GM12878 (cell line): ENCODE measurements at regions not wholly inside any gene's neighbourhood (a gene's known extent, or its start where the extent isn't known, plus 50 kb on each side); places are given as distances from the start of the nearest gene placed in this dataset.

Experiments
- ATAC-seq: fragments of 200-7000 bp; cut with Tn5 transposase; 3 replicates; pipeline ENCODE4 v1.9.1; 2020; ENCODE audit warnings: mild to moderate bottlenecking, moderate library complexity
- BruUV-seq: library from RNA; stranded (reverse); fragments of 400-500 nt; replicated peaks from 2 replicates; lab custom pipeline; 2021; lab: Mats Ljungman, UMichigan
- CTCF ChIA-PET: fragments of 300-600 bp; sonication (Branson Sonifier 250); formaldehyde crosslinking; extraction: SDS; loops from one replicate; lab custom pipeline; 2021; ENCODE audit warnings: inconsistent platforms; lab: Yijun Ruan, JAX
- POLR2A ChIA-PET: fragments of 350-600 bp; formaldehyde crosslinking; extraction: SDS; loops from one replicate; lab custom pipeline; 2021; ENCODE audit warnings: inconsistent platforms; lab: Charles Lee
- RAD21 ChIA-PET: fragments of 300-600 bp; sonication (Branson Sonifier 250); formaldehyde crosslinking; loops from one replicate; lab custom pipeline; 2023; ENCODE audit warnings: antibody characterized with exemption; ENCODE audit not compliant: unreplicated experiment; lab: Charles Lee
- SMC1A ChIA-PET: fragments of 300-600 bp; sonication (Branson Sonifier 250); formaldehyde crosslinking; loops from one replicate; lab custom pipeline; 2023; ENCODE audit not compliant: unreplicated experiment, uncharacterized antibody; lab: Charles Lee
- DNase-seq: peaks from one replicate; pipeline ENCODE4 v3.0.0-alpha.2; 2011; ENCODE audit warnings: low read depth, low spot score
- FAIRE-seq: peaks from 3 replicates; lab custom pipeline; 2011; peaks lifted over from hg19 to GRCh38; lab: Jason Lieb, UNC
- H2AFZ ChIP-seq: 2 replicates; pipeline ENCODE4 v1.6.0; 2011; ENCODE audit warnings: low read depth, low read length, control low read depth; ENCODE audit not compliant: control insufficient read depth
- H3K27ac ChIP-seq: 2 replicates; pipeline ENCODE4 v1.5.1; 2011; ENCODE audit warnings: control low read depth; ENCODE audit not compliant: control insufficient read depth, insufficient read depth
- H3K27me3 ChIP-seq, 2 experiments: replicated peaks in 1 of 2; 2 replicates each; pipeline versions ENCODE4 v1.6.0 to v1.6.1; 2011; ENCODE audit warnings: low read length in 1 of 2; ENCODE audit not compliant: control insufficient read depth in 2 of 2, insufficient read depth in 2 of 2
- H3K36me3 ChIP-seq, 2 experiments: 2 replicates each; pipeline ENCODE4 v1.5.1; 2011; ENCODE audit warnings: low read length in 1 of 2; ENCODE audit not compliant: control insufficient read depth in 2 of 2, insufficient read depth in 2 of 2
- H3K4me1 ChIP-seq: 2 replicates; pipeline ENCODE4 v1.6.1; 2011; ENCODE audit warnings: mild to moderate bottlenecking, low read length, moderate library complexity, mixed read lengths; ENCODE audit not compliant: control insufficient read depth, insufficient read depth
- H3K4me2 ChIP-seq: 2 replicates; pipeline ENCODE4 v1.6.0; 2011; ENCODE audit warnings: control low read depth; ENCODE audit not compliant: control insufficient read depth, insufficient read depth
- H3K4me3 ChIP-seq: fragments of 200-600 bp; sonication (generic); 2 replicates; pipeline ENCODE4 v1.5.1; 2016
- H3K79me2 ChIP-seq: 2 replicates; pipeline ENCODE4 v1.6.0; 2011; ENCODE audit warnings: low read length; ENCODE audit not compliant: control insufficient read depth, insufficient read depth
- H3K9ac ChIP-seq: 2 replicates; pipeline ENCODE4 v1.8.0; 2011; ENCODE audit warnings: low read length, control low read depth, mixed read lengths; ENCODE audit not compliant: control insufficient read depth, insufficient read depth
- H3K9me3 ChIP-seq: replicated peaks from 3 replicates; pipeline ENCODE4 v1.5.1; 2011; ENCODE audit warnings: mild to moderate bottlenecking, low read length; ENCODE audit not compliant: control insufficient read depth, insufficient read depth
- H4K20me1 ChIP-seq: 2 replicates; pipeline ENCODE4 v1.6.0; 2011; ENCODE audit not compliant: control insufficient read depth, insufficient read depth
- HDAC6 ChIP-seq: fragments of 200-600 bp; sonication (generic); IDR thresholded peaks from one replicate; pipeline ENCODE4 v1.8.0; 2017; ENCODE audit warnings: antibody characterized with exemption; ENCODE audit not compliant: unreplicated experiment
- KDM1A ChIP-seq: fragments of 200-600 bp; sonication (generic); IDR thresholded peaks from 2 replicates; pipeline ENCODE4 v1.6.1; 2016; ENCODE audit warnings: borderline replicate concordance
- KLF5 ChIP-seq: fragments of 450-650 bp; IDR thresholded peaks from 2 replicates; pipeline ENCODE4 v1.6.1; 2014; ENCODE audit warnings: mild to moderate bottlenecking; ENCODE audit not compliant: partially characterized antibody
- LARP7 ChIP-seq: fragments of 450-650 bp; IDR thresholded peaks from 2 replicates; pipeline ENCODE4 v1.6.1; 2017; ENCODE audit warnings: mild to moderate bottlenecking
- NR2C1 ChIP-seq: fragments of 450-650 bp; IDR thresholded peaks from 2 replicates; pipeline ENCODE4 v1.6.1; 2017; ENCODE audit warnings: antibody characterized with exemption, mild to moderate bottlenecking, moderate library complexity
- NR2C2 ChIP-seq: IDR thresholded peaks from 2 replicates; pipeline ENCODE4 v1.6.1; 2011; ENCODE audit warnings: borderline replicate concordance, low read depth; ENCODE audit not compliant: control insufficient read depth, insufficient read length
- RB1 ChIP-seq: fragments of 450-650 bp; formaldehyde crosslinking; IDR thresholded peaks from 2 replicates; pipeline ENCODE4 v1.6.1; 2017; ENCODE audit warnings: mild to moderate bottlenecking, borderline replicate concordance
- RELA ChIP-seq: fragments of 450-650 bp; IDR thresholded peaks from 2 replicates; pipeline ENCODE4 v1.8.0; 2014; ENCODE audit warnings: borderline replicate concordance; ENCODE audit not compliant: partially characterized antibody
- RFX5 ChIP-seq: IDR thresholded peaks from 2 replicates; pipeline ENCODE4 v1.6.1; 2011; ENCODE audit warnings: low read depth, low read length, improper control_type of control experiment
- SRF ChIP-seq, 2 experiments: IDR thresholded peaks; 2 replicates each; pipeline ENCODE4 v1.6.1; 2011; ENCODE audit warnings: low read depth in 2 of 2, low read length in 2 of 2, mild to moderate bottlenecking in 1 of 2, moderate library complexity in 1 of 2
- STAT1 ChIP-seq: fragments of 450-650 bp; conservative IDR thresholded peaks from 2 replicates; pipeline ENCODE4 v1.6.1; 2014; ENCODE audit warnings: antibody characterized with exemption, mild to moderate bottlenecking
- TAF1 ChIP-seq: IDR thresholded peaks from 2 replicates; pipeline ENCODE4 v1.6.1; 2011; ENCODE audit warnings: mild to moderate bottlenecking, low read depth, low read length, borderline replicate concordance
- TARDBP ChIP-seq: IDR thresholded peaks from 2 replicates; pipeline ENCODE4 v1.6.1; 2016; ENCODE audit warnings: borderline replicate concordance
- ZNF274 ChIP-seq: IDR thresholded peaks from one replicate; pipeline ENCODE4 v1.8.0; 2011; ENCODE audit not compliant: insufficient read length, insufficient read depth
- WGBS: methylation state at CpG from one replicate; pipeline ENCODE4 v1.1.6; 2016; ENCODE audit warnings: low lambda C conversion rate; ENCODE audit not compliant: insufficient replicate concordance, insufficient coverage; ENCODE audit errors: missing lambda C conversion rate; 5-methylcytosine and 5-hydroxymethylcytosine counted together
- in situ Hi-C: fragments of 300-500 bp; cut with MboI; formaldehyde crosslinking; loops from 9 replicates; pipeline ENCODE4 v1.14.3; 2018; ENCODE audit warnings: mixed read lengths
- intact Hi-C: fragments of 100-400 bp; cut with micrococcal nuclease; formaldehyde crosslinking; loops from one replicate; pipeline ENCODE4 v1.14.2; 2022; ENCODE audit not compliant: unreplicated experiment
- TF ChIP-seq, protein P1 (sequence below): fragments of 150-350 bp; IDR thresholded peaks from 2 replicates; pipeline ENCODE4 v1.6.1; 2016; ENCODE audit warnings: low read depth, low read length
- TF ChIP-seq, protein P2 (sequence below): IDR thresholded peaks from 2 replicates; pipeline ENCODE4 v1.6.1; 2011; ENCODE audit warnings: borderline replicate concordance, low read depth, mild to moderate bottlenecking, moderate library complexity, mixed read lengths, low read length; ENCODE audit not compliant: insufficient read depth; ENCODE audit errors: extremely low read length
- TF ChIP-seq, protein P3 (sequence below): fragments of 450-650 bp; formaldehyde crosslinking; IDR thresholded peaks from 2 replicates; pipeline ENCODE4 v1.5.0; 2022; ENCODE audit warnings: mild to moderate bottlenecking, missing genetic modification characterization
- TF ChIP-seq, protein P4 (sequence below): IDR thresholded peaks from 2 replicates; pipeline ENCODE4 v1.6.1; 2012; ENCODE audit warnings: low read length, inconsistent platforms

DNA sequence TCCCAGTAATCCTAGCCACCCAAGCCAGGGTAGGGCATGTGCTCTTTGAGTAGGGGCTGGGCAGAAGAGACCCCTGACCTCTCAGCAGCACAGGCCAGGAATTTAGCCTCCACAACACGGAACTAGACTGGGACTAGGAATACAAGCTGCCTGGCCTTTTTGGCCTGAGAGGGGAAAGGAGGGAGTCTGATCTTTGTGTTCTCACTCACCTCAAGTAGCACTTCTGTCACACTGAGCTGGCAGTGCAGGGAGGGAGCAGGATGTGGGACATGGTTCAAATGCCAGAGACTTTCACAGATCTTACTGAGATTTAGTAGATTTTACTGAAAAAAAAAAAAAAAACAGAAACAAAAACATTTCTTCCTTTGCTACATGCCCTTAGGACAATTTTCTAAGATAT is 395.2 kb downstream of the CMPK2 start:
- Histone ChIP-seq H3K27ac (no peak overlapping the region), H3K4me2 (no peak overlapping the region), H2AFZ (peak overlapping the region; percentile 38), H3K36me3 (no peaks in the 10 kb centered on the region), H3K9me3 (peaks cover 1% of the 10 kb centered on the region; the same call in 2 of the 3 replicates), H4K20me1 (no peaks in the 10 kb centered on the region), H3K27me3 (no peaks in the 10 kb centered on the region), H3K4me1 (peaks cover 15% of the 10 kb centered on the region), H3K4me3 (no peak overlapping the region), H3K79me2 (no peaks in the 10 kb centered on the region), H3K9ac (no peak overlapping the region)
- ChIA-PET RAD21 (no interaction called here), POLR2A (no interaction called here), CTCF (no interaction called here), SMC1A (no interaction called here)
- DNase-seq = no peak
- ATAC-seq = no peak
- in situ Hi-C loops (no loop called here), intact Hi-C loops (no loop called here)
- no TSS peak for BruUV-seq
- 14% methylated on average over 1 of the region's 1 CpG for WGBS
- peak; percentile 47 for FAIRE-seq
- no peak for TF ChIP-seq HDAC6
- TF ChIP-seq, protein P1, sequence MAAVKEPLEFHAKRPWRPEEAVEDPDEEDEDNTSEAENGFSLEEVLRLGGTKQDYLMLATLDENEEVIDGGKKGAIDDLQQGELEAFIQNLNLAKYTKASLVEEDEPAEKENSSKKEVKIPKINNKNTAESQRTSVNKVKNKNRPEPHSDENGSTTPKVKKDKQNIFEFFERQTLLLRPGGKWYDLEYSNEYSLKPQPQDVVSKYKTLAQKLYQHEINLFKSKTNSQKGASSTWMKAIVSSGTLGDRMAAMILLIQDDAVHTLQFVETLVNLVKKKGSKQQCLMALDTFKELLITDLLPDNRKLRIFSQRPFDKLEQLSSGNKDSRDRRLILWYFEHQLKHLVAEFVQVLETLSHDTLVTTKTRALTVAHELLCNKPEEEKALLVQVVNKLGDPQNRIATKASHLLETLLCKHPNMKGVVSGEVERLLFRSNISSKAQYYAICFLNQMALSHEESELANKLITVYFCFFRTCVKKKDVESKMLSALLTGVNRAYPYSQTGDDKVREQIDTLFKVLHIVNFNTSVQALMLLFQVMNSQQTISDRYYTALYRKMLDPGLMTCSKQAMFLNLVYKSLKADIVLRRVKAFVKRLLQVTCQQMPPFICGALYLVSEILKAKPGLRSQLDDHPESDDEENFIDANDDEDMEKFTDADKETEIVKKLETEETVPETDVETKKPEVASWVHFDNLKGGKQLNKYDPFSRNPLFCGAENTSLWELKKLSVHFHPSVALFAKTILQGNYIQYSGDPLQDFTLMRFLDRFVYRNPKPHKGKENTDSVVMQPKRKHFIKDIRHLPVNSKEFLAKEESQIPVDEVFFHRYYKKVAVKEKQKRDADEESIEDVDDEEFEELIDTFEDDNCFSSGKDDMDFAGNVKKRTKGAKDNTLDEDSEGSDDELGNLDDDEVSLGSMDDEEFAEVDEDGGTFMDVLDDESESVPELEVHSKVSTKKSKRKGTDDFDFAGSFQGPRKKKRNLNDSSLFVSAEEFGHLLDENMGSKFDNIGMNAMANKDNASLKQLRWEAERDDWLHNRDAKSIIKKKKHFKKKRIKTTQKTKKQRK = no peak
- TF ChIP-seq NR2C1 = no peak
- TF ChIP-seq RFX5 = no peak
- TF ChIP-seq RELA = no peak
- TF ChIP-seq KDM1A = no peak
- TF ChIP-seq ZNF274 = no peak
- TF ChIP-seq, protein P2, sequence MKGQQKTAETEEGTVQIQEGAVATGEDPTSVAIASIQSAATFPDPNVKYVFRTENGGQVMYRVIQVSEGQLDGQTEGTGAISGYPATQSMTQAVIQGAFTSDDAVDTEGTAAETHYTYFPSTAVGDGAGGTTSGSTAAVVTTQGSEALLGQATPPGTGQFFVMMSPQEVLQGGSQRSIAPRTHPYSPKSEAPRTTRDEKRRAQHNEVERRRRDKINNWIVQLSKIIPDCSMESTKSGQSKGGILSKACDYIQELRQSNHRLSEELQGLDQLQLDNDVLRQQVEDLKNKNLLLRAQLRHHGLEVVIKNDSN = no peak
- TF ChIP-seq, protein P3, sequence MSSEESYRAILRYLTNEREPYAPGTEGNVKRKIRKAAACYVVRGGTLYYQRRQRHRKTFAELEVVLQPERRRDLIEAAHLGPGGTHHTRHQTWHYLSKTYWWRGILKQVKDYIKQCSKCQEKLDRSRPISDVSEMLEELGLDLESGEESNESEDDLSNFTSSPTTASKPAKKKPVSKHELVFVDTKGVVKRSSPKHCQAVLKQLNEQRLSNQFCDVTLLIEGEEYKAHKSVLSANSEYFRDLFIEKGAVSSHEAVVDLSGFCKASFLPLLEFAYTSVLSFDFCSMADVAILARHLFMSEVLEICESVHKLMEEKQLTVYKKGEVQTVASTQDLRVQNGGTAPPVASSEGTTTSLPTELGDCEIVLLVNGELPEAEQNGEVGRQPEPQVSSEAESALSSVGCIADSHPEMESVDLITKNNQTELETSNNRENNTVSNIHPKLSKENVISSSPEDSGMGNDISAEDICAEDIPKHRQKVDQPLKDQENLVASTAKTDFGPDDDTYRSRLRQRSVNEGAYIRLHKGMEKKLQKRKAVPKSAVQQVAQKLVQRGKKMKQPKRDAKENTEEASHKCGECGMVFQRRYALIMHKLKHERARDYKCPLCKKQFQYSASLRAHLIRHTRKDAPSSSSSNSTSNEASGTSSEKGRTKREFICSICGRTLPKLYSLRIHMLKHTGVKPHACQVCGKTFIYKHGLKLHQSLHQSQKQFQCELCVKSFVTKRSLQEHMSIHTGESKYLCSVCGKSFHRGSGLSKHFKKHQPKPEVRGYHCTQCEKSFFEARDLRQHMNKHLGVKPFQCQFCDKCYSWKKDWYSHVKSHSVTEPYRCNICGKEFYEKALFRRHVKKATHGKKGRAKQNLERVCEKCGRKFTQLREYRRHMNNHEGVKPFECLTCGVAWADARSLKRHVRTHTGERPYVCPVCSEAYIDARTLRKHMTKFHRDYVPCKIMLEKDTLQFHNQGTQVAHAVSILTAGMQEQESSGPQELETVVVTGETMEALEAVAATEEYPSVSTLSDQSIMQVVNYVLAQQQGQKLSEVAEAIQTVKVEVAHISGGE = no peak
- no peak for TF ChIP-seq NR2C2
- no peak for TF ChIP-seq TAF1
- TF ChIP-seq TARDBP = no peak
- TF ChIP-seq LARP7 = no peak
- TF ChIP-seq RB1 = no peak
- TF ChIP-seq, protein P4, sequence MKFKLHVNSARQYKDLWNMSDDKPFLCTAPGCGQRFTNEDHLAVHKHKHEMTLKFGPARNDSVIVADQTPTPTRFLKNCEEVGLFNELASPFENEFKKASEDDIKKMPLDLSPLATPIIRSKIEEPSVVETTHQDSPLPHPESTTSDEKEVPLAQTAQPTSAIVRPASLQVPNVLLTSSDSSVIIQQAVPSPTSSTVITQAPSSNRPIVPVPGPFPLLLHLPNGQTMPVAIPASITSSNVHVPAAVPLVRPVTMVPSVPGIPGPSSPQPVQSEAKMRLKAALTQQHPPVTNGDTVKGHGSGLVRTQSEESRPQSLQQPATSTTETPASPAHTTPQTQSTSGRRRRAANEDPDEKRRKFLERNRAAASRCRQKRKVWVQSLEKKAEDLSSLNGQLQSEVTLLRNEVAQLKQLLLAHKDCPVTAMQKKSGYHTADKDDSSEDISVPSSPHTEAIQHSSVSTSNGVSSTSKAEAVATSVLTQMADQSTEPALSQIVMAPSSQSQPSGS = no peak
- no peak for TF ChIP-seq KLF5
- no peak for TF ChIP-seq SRF (IDR thresholded peaks at IDR 0.05; ENCODE audit: low read depth in 2 of 2, low read length in 2 of 2)
- TF ChIP-seq STAT1 = no peak
